ENCODE measurements at regions not wholly inside any gene's neighbourhood (a gene's known extent, or its start where the extent isn't known, plus 50 kb on each side); places are given as distances from the start of the nearest gene placed in this dataset.

DNA sequence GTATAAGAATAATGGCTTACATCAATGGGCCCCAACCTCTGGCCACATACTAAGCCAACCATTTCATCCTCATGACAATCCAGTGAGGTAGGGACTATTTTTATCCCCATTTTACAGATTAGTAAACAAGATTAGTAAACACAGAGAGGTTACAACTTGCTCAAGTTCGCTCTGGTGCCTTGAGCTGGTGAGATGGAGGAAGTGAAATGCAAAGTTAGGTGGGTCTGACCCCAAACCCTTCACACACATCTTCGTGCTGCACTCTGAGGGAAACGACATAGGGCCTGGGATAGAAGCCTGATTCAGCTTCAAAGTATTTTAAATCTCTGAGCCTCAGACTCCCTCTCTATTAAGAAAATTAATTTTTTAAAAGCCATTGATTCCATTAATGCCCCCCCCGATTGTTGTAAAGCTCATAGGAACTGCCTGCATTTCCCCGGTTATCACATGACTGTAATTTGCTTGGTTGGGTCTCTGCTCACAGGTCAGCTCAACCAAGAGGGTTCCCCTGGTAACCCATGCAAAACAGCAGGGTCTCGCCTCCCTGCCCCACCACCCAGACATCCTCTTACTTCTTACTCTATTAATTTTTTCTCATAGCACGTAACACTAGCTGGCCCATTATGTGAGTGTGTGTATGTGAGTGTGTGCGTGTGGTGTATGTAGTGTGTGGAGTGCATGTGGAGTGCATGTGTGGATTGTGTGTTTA is 221.2 kb downstream of the MAFB start:
- in situ Hi-C loops (cut with HindIII; ENCODE audit: low sequenced_read_pairs) = no loop called here
- no peak for DNase-seq (ENCODE audit: low spot score)

DNA sequence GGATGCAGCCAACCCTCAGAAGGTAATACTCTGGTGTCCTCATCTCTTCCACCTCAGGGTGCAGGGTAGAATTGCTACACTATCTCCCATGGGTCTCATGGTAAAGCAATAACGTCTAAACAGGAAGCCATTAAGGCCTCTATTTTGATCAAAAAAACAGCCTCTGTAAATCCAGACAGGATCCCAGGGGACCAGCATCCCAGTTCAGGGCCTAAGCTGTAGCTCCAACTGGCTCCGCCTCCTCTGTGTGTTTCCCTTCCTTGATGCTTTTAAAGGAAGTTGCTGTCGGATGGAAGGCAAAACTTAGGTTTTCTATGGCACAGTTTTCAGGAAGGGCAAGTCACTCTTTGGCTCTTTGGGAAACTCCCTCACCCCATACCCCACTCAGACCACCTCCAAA is 222.0 kb downstream of the MAFB start:
- DNase-seq (ENCODE audit: low spot score) = no peak
- in situ Hi-C loops (cut with HindIII; ENCODE audit: low sequenced_read_pairs) = no loop called here

- in situ Hi-C loops (cut with HindIII; ENCODE audit: low sequenced_read_pairs) = no loop called here
- DNase-seq (ENCODE audit: low spot score) = no peak
Observed at GRCh38 chr20:40464731-40465208, 224.3 kb downstream of the MAFB start.

- in situ Hi-C loops (cut with HindIII; ENCODE audit: low sequenced_read_pairs) = no loop called here
- no peak for DNase-seq (ENCODE audit: low spot score)
Observed at GRCh38 chr20:40463171-40463570, 225.9 kb downstream of the MAFB start.

DNA sequence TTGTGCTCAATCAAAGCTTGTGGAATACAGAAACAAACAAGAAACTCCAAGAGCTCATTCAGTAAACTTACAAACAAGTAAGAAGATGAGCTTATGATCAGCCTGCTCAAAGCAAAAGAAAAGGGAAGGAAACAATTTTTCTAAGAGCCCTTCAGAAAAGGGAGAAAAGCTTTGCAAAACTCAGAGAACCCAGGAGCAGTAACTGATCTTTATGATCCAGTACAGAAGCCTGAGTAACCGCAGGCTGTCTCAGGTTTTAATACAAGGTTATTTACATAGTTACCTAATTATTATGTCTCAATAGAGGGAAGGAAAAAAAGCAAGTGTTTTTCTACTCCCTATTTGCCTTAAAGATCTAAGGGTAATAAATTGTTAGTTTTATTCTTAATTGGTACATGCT is 226.5 kb downstream of the MAFB start:
- DNase-seq (ENCODE audit: low spot score) = no peak
- in situ Hi-C loops (cut with HindIII; ENCODE audit: low sequenced_read_pairs) = no loop called here

DNA sequence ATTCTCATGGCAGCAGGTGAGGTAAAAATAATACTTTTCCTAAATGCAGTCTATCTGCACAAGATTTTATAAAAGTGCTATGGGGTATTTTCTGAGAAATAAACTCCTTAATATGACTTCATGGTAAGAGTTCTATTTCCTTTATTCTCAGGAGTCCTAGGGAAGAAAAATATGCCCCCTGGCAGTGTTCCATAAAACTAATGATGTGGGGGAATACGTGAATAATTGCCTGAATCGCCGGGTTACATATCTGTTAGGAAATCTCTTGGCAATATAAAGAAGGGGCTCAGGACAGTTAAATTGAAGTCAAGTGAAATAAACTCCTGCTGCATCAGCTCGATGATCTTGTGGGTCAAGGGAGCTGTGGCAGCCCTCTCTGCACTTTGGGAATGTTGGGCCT is 229.7 kb downstream of the MAFB start:
- DNase-seq (ENCODE audit: low spot score) = no peak
- in situ Hi-C loops (cut with HindIII; ENCODE audit: low sequenced_read_pairs) = no loop called here

GRCh38 chr20:40457404-40457803 is 231.6 kb downstream of the MAFB start:
- in situ Hi-C loops (cut with HindIII; ENCODE audit: low sequenced_read_pairs) = no loop called here
- DNase-seq (ENCODE audit: low spot score) = no peak

DNA sequence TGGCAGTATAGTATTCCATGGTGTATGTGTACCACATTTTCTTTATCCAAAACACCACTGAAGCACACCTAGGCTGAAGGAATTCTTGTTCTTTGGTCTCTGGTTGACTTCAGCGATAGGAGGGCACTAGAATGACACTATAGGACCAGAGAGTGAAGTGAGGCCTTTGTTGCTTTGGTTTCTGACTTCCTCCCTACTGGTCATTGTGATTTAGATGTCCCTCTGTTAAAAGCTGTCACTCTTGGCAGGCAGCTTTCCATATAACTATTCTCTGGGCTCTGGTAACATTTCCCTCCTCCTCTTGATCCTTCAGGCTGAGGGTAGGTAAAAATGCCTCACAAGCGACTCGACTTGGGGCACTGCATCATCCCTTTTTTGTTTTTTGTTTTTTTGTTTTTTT is 236.3 kb downstream of the MAFB start:
- in situ Hi-C loops (cut with HindIII; ENCODE audit: low sequenced_read_pairs) = no loop called here

GRCh38 chr20:40451552-40451951 is 237.5 kb downstream of the MAFB start:
- in situ Hi-C loops (cut with HindIII; ENCODE audit: low sequenced_read_pairs) = no loop called here
- no peak for DNase-seq (ENCODE audit: low spot score)

More for the DNA sequence above, 236.3 kb downstream of the MAFB start:
- no peak for DNase-seq (ENCODE audit: low spot score)

GRCh38 chr20:40449974-40450616 is 238.9 kb downstream of the MAFB start:
- in situ Hi-C loops (cut with HindIII; ENCODE audit: low sequenced_read_pairs) = no loop called here
- DNase-seq (ENCODE audit: low spot score) = no peak

DNA sequence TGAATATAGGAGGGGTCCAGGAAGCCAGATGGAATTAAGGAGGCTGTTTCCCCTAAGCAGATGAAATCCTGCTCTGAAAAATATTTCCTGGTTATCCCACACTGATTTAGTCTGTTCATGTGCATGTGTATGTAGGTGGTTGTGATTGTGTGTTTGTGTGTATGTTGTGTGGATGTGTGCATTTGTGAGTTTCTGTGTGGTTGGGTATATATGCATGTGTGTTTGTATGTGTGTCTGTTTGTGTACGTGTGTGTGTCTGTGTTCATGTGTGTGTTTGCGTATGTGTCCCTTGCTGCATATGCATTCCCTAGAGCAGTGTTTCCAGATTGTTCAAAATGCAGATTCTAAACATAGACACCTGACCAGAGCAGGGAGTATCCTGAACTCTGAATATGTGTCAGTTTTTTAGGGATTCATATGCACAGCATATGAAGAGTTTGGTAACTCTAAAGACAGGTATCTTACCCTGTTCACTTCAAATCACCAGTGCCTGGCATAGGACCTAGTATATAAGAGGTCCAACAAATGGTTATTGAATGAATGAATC is 239.8 kb downstream of the MAFB start:
- no peak for DNase-seq (ENCODE audit: low spot score)
- in situ Hi-C loops (cut with HindIII; ENCODE audit: low sequenced_read_pairs) = no loop called here

DNA sequence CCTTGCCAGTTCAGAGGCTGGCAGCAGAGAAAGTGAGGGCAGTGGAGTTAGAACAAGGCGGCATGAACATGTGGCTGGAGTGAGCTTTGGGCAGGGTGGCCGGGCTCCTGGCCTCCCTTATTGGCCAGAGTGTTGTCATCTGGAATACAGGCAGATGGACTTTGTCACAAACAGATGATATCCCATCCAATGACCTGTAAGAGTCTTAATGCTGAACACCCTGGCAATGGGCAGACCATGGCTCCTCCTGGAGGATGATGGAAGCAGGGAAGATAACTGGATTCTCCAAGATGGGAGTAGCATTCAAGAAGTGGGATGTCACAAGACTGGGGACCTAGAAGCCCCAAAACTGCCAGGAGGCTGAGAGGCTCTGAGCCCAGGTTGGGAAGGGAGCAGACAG is 242.1 kb downstream of the MAFB start:
- in situ Hi-C loops (cut with HindIII; ENCODE audit: low sequenced_read_pairs) = no loop called here
- DNase-seq (ENCODE audit: low spot score) = no peak

- in situ Hi-C loops (cut with HindIII; ENCODE audit: low sequenced_read_pairs) = no loop called here
Observed at GRCh38 chr20:40444516-40444915, 244.5 kb downstream of the MAFB start.

GRCh38 chr20:40443753-40444152 is 245.3 kb downstream of the MAFB start:
- no peak for DNase-seq (ENCODE audit: low spot score)
- in situ Hi-C loops (cut with HindIII; ENCODE audit: low sequenced_read_pairs) = no loop called here

More at GRCh38 chr20:40444516-40444915, 244.5 kb downstream of the MAFB start:
- no peak for DNase-seq (ENCODE audit: low spot score)

DNA sequence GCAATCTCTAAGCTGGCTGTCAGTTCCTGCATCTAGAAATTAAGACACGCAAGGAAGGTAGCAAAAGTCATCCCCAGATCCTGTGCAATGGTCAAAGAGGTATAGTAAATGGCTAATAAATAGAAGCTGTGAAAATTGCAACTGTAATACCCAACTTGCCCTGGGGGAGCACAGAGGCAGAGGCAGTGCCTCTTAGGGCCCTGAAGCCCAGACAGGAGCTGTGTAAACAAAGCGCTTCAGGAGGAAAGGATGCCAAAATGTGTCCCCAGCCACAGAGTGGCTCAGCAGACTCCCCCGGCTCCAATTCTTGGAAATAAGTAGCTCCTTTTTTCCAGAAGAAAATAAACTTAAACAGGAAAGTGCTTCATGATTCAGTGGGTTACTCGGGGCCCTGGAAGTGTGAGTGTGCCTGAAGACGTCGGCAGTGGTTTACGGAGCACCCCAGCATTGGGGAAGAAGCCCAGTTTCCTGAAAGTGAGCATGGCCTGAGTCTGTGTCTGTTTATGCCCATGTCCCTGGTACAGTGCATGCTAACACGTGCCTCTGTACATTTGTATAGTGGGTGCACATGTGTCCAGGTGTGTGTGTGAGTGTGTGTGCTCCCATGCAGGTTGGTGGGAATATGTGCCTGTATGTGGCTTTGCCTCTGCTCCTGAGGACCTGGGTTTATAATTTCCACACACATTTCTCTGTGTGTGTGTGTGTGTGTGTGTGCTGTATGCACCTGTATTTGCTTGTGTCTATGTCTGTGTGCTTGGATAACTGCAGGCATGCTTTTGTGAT is 246.7 kb downstream of the MAFB start:
- DNase-seq (ENCODE audit: low spot score) = no peak
- in situ Hi-C loops (cut with HindIII; ENCODE audit: low sequenced_read_pairs) = no loop called here

DNA sequence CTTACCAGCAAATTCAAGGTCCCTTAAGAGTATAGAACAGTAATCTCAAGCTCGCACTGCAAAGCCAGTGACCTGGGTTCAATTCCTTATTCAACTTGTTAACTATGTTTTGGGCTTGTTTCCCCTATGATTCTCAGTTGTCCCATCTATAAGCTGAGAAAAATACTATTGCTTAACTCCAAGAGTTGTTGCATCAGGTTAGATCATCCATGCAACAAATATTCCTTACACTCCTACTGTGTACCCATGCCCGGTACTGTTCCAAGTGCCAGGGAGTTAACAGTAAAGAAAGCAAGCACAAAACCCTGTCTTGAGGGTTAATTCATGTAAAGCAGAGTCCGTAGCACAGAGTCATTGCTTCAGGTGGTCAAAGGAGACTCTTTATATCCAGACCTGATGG is 247.3 kb downstream of the MAFB start:
- in situ Hi-C loops (cut with HindIII; ENCODE audit: low sequenced_read_pairs) = no loop called here
- no peak for DNase-seq (ENCODE audit: low spot score)

- in situ Hi-C loops (cut with HindIII; ENCODE audit: low sequenced_read_pairs) = no loop called here
- no peak for DNase-seq (ENCODE audit: low spot score)
Observed at GRCh38 chr20:40438161-40438830, 250.7 kb downstream of the MAFB start.

- in situ Hi-C loops (cut with HindIII; ENCODE audit: low sequenced_read_pairs) = no loop called here
- no peak for DNase-seq (ENCODE audit: low spot score)
Observed at GRCh38 chr20:40436011-40436410, 253.0 kb downstream of the MAFB start.

- no peak for DNase-seq (ENCODE audit: low spot score)
- in situ Hi-C loops (cut with HindIII; ENCODE audit: low sequenced_read_pairs) = no loop called here
Observed at GRCh38 chr20:40435146-40435895, 253.7 kb downstream of the MAFB start.

All from G401 (cell line).